AG08395 (cell line): ENCODE measurements at regions not wholly inside any gene's neighbourhood (a gene's known extent, or its start where the extent isn't known, plus 50 kb on each side); places are given as distances from the start of the nearest gene placed in this dataset.

Source experiments
- DNase-seq: peaks from one replicate; pipeline ENCODE4 v3.0.0; 2012; ENCODE audit warnings: mixed read lengths, low spot score

DNA sequence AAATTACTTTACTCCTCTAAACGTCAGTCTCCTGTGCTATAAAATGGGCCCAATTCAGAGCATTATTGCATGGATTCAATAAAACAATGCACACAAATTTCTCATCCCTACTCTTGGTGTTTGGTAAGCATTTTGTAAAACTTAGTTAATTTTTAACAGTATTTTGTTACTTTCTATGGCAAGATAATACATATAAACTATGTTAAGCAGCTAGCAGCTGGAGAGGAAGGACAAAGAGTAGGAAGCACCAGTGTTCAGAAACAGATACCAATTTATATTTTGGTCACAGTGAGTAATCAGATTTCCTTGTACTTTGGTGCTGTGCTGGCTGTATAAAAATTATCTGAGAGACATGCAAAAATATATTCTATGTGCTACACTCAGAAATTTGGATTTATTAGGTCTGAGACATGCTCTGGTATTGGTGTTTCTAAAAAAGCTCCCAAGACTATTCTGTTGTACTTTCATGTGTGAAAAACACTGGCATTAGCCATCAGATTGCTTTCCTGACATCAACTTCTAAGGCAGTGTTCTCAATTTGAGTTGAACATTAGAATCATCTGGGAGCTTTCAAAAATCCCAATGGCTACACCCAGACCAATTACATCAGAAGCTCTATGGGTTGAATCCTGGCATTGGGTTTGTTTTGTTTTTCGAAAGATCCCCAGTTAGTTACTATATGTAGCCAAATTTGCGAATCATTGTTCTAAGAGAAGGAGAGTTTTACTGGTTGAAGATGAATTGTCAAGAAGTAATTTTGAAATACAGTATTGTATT lies 100.3 kb upstream of the C1orf87 start:
- DNase-seq: no peak

- no peak for DNase-seq
Observed at GRCh38 chr1:60173006-60173405, 99.4 kb upstream of the C1orf87 start.

DNA sequence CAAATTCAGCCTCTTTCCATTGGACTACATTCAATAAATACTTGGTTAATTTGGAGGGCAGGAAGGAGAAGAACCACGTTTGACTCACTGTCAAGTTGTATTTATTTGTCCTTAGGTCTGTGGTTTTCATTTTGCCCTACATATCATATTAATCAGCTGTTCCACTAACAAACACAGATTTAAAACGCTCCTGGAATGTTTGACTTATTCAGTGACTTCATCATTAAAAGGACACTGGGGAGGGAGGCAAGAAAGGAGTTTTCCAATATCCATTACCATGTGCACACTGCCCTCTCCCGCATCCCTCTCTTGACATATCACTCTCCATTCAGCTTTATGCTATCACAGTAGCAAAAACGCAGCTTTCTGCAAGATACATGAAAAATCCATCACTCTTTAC lies 98.2 kb upstream of the C1orf87 start:
- DNase-seq: peak; percentile 62

DNA sequence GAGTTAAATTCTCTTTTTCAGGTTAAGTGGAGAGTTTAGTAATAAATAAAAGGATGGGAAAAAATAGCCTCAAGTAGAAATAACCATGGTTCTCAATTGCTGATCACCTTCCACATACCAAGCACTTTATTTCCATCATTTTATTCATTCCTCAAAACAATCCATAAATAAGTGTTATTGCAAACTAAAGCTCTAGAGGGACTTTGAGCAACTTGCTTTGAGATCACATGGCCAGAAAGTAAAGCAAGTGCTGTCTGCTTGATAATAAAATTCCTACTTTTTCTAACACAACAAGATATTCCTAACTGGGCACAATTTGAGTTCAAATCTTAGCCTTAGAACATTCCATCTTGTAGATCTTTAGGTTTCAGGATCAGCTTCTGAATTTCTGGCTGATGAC lies 97.1 kb upstream of the C1orf87 start:
- DNase-seq: no peak

DNA sequence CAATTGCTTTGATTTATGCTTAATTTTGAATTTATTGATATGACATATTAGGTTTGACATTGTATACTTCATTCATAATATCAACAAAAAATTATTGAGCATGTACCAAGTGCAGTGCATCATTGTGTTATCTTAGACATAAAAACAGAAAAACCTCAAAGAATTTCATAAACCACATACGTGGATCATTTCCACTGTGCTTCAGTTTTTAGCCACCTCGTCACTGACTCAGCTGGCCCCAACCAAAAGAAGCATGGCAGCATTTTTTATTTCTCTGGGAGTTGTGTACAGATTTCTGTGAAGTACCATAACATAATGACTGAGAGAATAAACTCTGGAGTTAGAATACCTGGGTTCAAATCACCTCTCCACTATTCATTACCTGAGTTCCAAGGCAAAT lies 95.6 kb upstream of the C1orf87 start:
- peak; percentile 43 for DNase-seq

GRCh38 chr1:60162936-60163335 lies 89.4 kb upstream of the C1orf87 start:
- DNase-seq: no peak

DNA sequence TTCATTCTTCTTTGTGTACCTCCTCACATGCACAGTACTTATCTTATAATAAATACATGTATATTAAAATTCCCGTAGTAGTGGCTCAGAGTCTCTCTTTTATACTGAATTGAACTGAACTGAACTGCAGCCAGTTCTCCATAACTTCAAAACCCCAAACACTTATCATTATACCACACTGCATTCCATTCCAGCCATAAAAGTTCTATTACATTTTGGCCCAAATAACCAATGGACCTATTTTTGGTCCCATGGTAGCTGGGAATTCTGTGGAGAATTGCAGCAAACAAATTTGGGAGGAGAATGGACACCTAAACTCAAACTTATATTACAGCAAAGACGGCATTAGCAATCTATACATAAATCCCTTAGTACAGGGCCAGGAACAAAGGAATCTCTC lies 86.6 kb upstream of the C1orf87 start:
- peak; percentile 52 for DNase-seq

GRCh38 chr1:60156371-60156770 lies 82.8 kb upstream of the C1orf87 start:
- no peak for DNase-seq

DNA sequence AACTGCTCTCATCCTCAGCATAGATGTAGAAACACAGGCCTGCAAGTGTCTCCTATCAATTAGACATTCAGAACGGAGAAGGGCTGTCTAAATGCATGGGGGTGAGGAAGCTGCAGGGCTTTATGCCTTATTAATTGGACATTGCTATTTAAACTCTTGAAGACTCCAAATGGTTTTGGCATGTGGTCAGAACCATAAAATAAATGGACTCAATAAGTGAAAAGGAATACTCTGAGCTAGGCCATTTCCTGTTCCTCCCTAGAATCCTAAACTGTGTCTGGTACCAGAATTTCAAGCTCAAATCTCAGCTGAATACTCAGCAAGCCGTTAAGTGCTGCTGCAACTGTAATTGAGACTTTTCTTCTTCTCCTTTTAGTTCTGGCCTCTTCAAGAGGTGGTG lies 80.4 kb upstream of the C1orf87 start:
- no peak for DNase-seq

DNA sequence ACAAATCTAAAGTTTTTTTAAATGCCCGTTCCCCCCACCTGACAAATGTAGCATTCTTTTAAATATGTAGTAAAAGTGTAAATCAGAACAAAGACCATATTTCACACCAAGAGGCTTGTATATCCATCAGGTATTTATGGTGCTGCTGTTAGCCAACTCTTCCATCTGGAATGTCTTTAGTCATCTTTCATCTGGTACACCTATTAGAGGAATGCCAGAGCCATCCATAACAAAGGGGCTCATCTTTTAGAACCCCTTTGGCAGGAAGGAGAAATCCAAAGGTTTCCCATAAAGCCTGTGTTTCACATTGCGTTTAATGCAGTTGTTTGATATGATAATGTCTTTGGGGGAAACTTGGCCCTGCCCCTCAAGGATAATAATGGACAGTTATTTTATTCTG lies 79.3 kb upstream of the C1orf87 start:
- no peak for DNase-seq

DNA sequence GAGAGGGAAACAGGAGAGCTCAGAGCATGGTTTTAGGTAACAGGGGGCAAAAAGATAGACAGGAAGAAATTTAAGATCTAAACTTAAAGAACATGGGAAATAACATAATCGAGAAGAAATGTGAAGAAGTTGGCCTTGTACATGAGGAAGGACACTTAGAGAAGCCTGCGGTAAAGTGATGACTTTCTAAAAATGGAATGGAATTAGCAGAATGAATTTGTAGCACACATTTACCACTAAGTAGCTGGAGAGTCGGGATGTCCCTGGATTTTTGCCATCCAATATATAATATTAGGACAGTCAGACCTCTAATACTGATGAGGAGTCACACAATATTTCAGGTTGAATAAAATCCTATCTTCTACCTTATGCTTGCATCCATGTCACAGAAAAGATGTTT lies 77.7 kb upstream of the C1orf87 start:
- no peak for DNase-seq

- no peak for DNase-seq
Observed at GRCh38 chr1:60149251-60149650, 75.7 kb upstream of the C1orf87 start.

- DNase-seq: no peak
Observed at GRCh38 chr1:60146884-60147283, 73.3 kb upstream of the C1orf87 start.

- DNase-seq: no peak
Observed at GRCh38 chr1:60145771-60146170, 72.2 kb upstream of the C1orf87 start.

DNA sequence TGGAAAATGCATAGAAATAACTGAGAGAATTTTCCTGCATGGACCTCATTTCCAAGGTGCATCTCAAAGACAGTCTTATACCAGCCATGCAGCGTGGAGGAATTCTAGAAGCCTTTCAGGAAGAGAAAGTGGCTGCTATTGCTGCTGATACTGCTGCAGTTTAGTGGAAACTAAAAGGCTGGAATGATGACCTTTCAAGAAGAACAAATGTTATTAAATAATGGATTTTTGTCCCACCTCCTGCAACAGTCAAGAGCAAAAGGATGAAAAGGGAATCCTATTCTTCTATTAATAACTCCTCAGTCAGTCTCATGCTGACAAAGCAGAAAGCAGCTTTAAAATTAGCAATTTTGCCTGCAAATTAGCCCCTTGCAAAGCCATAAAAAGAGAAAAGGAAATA lies 68.2 kb upstream of the C1orf87 start:
- DNase-seq: no peak

DNA sequence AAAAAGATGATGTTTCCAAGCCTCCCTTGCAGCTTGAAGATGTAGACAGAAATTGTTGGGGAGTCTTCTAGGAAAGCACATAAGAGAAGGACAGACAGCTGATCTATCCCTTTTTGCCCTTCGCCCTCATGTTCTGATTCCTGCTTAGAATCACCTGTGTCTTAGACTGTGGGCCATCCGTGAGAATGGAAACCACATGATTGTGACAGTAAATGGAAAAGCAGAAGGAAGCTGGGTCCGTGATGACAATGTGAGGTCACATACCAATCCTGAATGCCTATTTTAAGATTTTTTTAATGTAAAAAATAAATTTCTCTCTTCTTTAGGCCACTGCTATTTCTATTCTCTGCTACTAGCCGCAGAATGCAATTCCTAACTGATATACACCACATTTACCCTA lies 67.7 kb upstream of the C1orf87 start:
- no peak for DNase-seq

GRCh38 chr1:60137406-60137805 lies 63.8 kb upstream of the C1orf87 start:
- DNase-seq: no peak

GRCh38 chr1:60136395-60136794 lies 62.8 kb upstream of the C1orf87 start:
- DNase-seq: no peak

DNA sequence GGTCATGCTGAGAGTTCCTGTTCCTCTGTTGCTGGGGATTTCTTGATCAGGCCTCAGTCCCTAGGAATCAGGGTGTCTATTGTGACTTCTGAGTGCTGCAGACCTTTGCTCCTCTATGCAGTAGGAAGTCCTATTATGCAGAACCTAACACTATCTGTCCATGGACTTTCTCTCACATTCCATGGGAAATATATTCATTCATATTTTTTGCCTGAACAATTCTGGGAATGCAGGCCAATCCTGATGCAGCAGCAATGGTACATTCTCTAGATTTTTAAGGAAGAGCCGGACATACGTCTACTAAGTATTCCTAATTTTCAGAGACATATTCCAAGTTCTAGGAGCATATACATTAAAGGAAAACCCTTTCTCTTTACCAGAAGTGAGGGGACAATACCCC lies 61.1 kb upstream of the C1orf87 start:
- no peak for DNase-seq

- peak; percentile 82 for DNase-seq
Observed at GRCh38 chr1:60133848-60134247, 60.3 kb upstream of the C1orf87 start.

- peak; percentile 94 for DNase-seq
Observed at GRCh38 chr1:60133000-60133673, 59.6 kb upstream of the C1orf87 start.

- DNase-seq: no peak
Observed at GRCh38 chr1:60132108-60132507, 58.5 kb upstream of the C1orf87 start.

DNA sequence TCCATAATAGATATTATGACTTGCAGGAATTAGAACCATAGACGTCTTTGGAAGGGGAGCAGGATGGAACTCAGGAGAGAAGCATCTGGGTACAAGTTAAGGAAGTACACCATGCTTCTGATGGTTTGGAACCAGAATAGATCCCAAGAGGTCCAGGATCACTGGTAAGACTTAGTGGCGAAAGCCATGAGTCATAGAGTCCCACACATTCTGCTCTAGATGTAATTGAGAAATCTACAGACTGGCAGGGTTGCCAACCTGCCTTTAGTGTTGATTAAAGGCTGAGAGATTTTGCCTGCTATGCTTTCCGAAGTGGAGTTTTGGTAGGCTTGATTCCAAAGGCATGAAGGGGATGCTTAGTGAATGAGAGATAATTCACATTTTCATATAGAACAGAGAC lies 57.1 kb upstream of the C1orf87 start:
- DNase-seq: peak; percentile 36

DNA sequence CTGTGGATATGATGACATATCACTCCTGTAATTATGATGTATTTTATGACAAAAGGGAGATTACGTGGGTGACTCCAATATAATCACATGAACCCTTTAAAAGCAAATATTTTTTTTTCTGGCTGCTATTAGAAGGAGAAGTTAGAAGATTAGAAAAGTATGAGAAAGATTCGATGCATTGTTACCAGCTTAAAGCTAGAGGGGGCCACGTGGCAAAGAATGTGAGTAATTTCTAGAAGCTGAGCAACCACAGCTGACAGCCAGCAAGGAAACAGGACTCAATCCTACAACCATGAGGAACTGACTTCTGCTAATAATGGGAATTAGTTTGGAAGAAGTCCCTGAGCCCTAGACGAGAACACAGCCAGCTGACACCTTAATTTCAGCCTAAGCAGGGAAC lies 56.3 kb upstream of the C1orf87 start:
- DNase-seq: peak; percentile 34
